NCI-H526 treated with DMSO at 0.1 percent for 48 hours (cell line): ENCODE measurements at regions not wholly inside any gene's neighbourhood (a gene's known extent, or its start where the extent isn't known, plus 50 kb on each side); places are given as distances from the start of the nearest gene placed in this dataset.
"Not testable (repeated sequence)": the region's sequence is repeated elsewhere in the genome, so short reads cannot be mapped to it uniquely, and the experiment has no call there.

ENCODE experiments used
- DNase-seq: peaks from one replicate; lab custom pipeline; 2025; lab: John Stamatoyannopoulos, UW

- DNase-seq = no peak
These were observed 93.2 kb downstream of the AKR1D1 start for GRCh38 chr7:138169441-138169851.

GRCh38 chr7:138170298-138170697, 94.0 kb downstream of the AKR1D1 start:
- no peak for DNase-seq

- no peak for DNase-seq
These were observed 94.9 kb downstream of the AKR1D1 start for GRCh38 chr7:138170959-138171703.

- DNase-seq = no peak
These were observed 97.3 kb downstream of the AKR1D1 start for GRCh38 chr7:138173548-138173947.

GRCh38 chr7:138176060-138176459, 99.8 kb downstream of the AKR1D1 start:
- no peak for DNase-seq

GRCh38 chr7:138184191-138184590, 107.9 kb downstream of the AKR1D1 start:
- no peak for DNase-seq

- no peak for DNase-seq
These were observed 109.1 kb downstream of the AKR1D1 start for GRCh38 chr7:138185132-138185908.

GRCh38 chr7:138186951-138187351, 110.7 kb downstream of the AKR1D1 start:
- no peak for DNase-seq

GRCh38 chr7:138188290-138188858, 112.1 kb downstream of the AKR1D1 start:
- DNase-seq = no peak

GRCh38 chr7:138194567-138194966, 118.3 kb downstream of the AKR1D1 start:
- no peak for DNase-seq

GRCh38 chr7:138195151-138195571, 118.9 kb downstream of the AKR1D1 start:
- DNase-seq = no peak

GRCh38 chr7:138196503-138196946, 120.3 kb downstream of the AKR1D1 start:
- not testable (repeated sequence) for DNase-seq

- DNase-seq = no peak
These were observed 121.0 kb downstream of the AKR1D1 start for GRCh38 chr7:138196971-138197896.

- DNase-seq = no peak
These were observed 128.2 kb downstream of the AKR1D1 start for GRCh38 chr7:138204285-138204981.

- DNase-seq = no peak
These were observed 128.7 kb downstream of the AKR1D1 start for GRCh38 chr7:138204982-138205298.

- DNase-seq = no peak
These were observed 129.4 kb downstream of the AKR1D1 start for GRCh38 chr7:138205614-138206150.

- no peak for DNase-seq
These were observed 131.3 kb downstream of the AKR1D1 start for GRCh38 chr7:138207555-138207971.

- no peak for DNase-seq
These were observed 131.9 kb downstream of the AKR1D1 start for GRCh38 chr7:138208142-138208570.

- DNase-seq = no peak
These were observed 132.6 kb downstream of the AKR1D1 start for GRCh38 chr7:138208864-138209263.

- no peak for DNase-seq
These were observed 136.1 kb downstream of the AKR1D1 start for GRCh38 chr7:138212314-138212713.

- DNase-seq = no peak
These were observed 138.7 kb downstream of the AKR1D1 start for GRCh38 chr7:138214926-138215325.
